Effector memory CD8-positive, alpha-beta T cell (primary cell): ENCODE measurements at regions not wholly inside any gene's neighbourhood (a gene's known extent, or its start where the extent isn't known, plus 50 kb on each side); places are given as distances from the start of the nearest gene placed in this dataset.

Experiments
- ATAC-seq: fragments of 150-1000 bp; cut with Tn5 transposase; replicated peaks from 2 replicates; pipeline ENCODE4 v1.10.0; 2021; ENCODE audit warnings: mild to moderate bottlenecking, moderate library complexity
- DNase-seq, 3 experiments: peaks; one replicate each; pipeline ENCODE4 v3.0.0; 2021
- H3K27ac Mint-ChIP-seq, 2 donors: one replicate each; pipeline ENCODE4 v1.8.0; 2022; ENCODE audit warnings: mild to moderate bottlenecking in 2 of 2, mixed read lengths in 2 of 2, moderate library complexity in 2 of 2
- H3K27me3 Mint-ChIP-seq, 2 donors: one replicate each; pipeline ENCODE4 v1.8.0; 2022; ENCODE audit warnings: mixed read lengths in 2 of 2
- H3K36me3 Mint-ChIP-seq: one replicate; pipeline ENCODE4 v1.8.0; 2022; ENCODE audit warnings: mild to moderate bottlenecking, moderate library complexity, mixed read lengths; ENCODE audit not compliant: insufficient read depth
- H3K4me1 Mint-ChIP-seq, 2 donors: one replicate each; pipeline ENCODE4 v1.8.0; 2022; ENCODE audit warnings: low read depth in 2 of 2, mixed read lengths in 2 of 2
- H3K4me3 Mint-ChIP-seq, 2 donors: one replicate each; pipeline ENCODE4 v1.8.0; 2022; ENCODE audit warnings: mild to moderate bottlenecking in 2 of 2, mixed read lengths in 2 of 2, moderate library complexity in 2 of 2
- H3K9me3 Mint-ChIP-seq, 2 donors: one replicate each; pipeline ENCODE4 v1.8.0; 2022; ENCODE audit warnings: mixed read lengths in 2 of 2

- Mint-ChIP-seq H3K4me1 (peaks cover 0 to 6% of the 10 kb centered on the region in 2 donors), H3K36me3 (no peaks in the 10 kb centered on the region), H3K4me3 (no peak overlapping the region), H3K9me3 (no peaks in the 10 kb centered on the region), H3K27ac (no peak overlapping the region), H3K27me3 (no peaks in the 10 kb centered on the region)
- DNase-seq (no peak), ATAC-seq (no peak)
These were observed 228.2 kb downstream of the TBL1XR1 start for GRCh38 chr3:176969066-176969465.

GRCh38 chr3:176968631-176969030 lies 228.7 kb downstream of the TBL1XR1 start:
- no peaks in the 10 kb centered on the region for H3K9me3 Mint-ChIP-seq
- no peak for ATAC-seq
- H3K27ac Mint-ChIP-seq = no peak overlapping the region
- H3K4me3 Mint-ChIP-seq = no peak overlapping the region
- DNase-seq = no peak
- no peaks in the 10 kb centered on the region for H3K27me3 Mint-ChIP-seq
- H3K36me3 Mint-ChIP-seq = no peaks in the 10 kb centered on the region
- H3K4me1 Mint-ChIP-seq = peaks cover 0 to 6% of the 10 kb centered on the region in 2 donors

GRCh38 chr3:176967522-176967921 lies 229.8 kb downstream of the TBL1XR1 start:
- no peak overlapping the region for H3K27ac Mint-ChIP-seq
- H3K4me1 Mint-ChIP-seq = peaks cover 0 to 6% of the 10 kb centered on the region in 2 donors
- H3K9me3 Mint-ChIP-seq = no peaks in the 10 kb centered on the region
- H3K36me3 Mint-ChIP-seq = no peaks in the 10 kb centered on the region
- DNase-seq (no peak), ATAC-seq (no peak)
- peaks cover 0 to 10% of the 10 kb centered on the region in 2 donors for H3K27me3 Mint-ChIP-seq
- H3K4me3 Mint-ChIP-seq = no peak overlapping the region

GRCh38 chr3:176964661-176965060 lies 232.6 kb downstream of the TBL1XR1 start:
- Mint-ChIP-seq H3K4me1 (peaks cover 0 to 6% of the 10 kb centered on the region in 2 donors), H3K27ac (no peak overlapping the region), H3K27me3 (peaks cover 0 to 25% of the 10 kb centered on the region in 2 donors), H3K36me3 (no peaks in the 10 kb centered on the region), H3K9me3 (no peaks in the 10 kb centered on the region), H3K4me3 (no peak overlapping the region)
- DNase-seq (no peak), ATAC-seq (no peak)

- H3K9me3 Mint-ChIP-seq = no peaks in the 10 kb centered on the region
- no peak for ATAC-seq
- H3K36me3 Mint-ChIP-seq = no peaks in the 10 kb centered on the region
- peaks cover 0 to 6% of the 10 kb centered on the region in 2 donors for H3K4me1 Mint-ChIP-seq
- no peak overlapping the region for H3K4me3 Mint-ChIP-seq
- no peak overlapping the region for H3K27ac Mint-ChIP-seq
- H3K27me3 Mint-ChIP-seq = peaks cover 0 to 25% of the 10 kb centered on the region in 2 donors
- no peak for DNase-seq
These were observed 235.4 kb downstream of the TBL1XR1 start for GRCh38 chr3:176961916-176962315.

GRCh38 chr3:176959867-176960266 lies 237.4 kb downstream of the TBL1XR1 start:
- H3K27me3 Mint-ChIP-seq = peaks cover 0 to 25% of the 10 kb centered on the region in 2 donors
- DNase-seq (no peak), ATAC-seq (no peak)
- H3K4me1 Mint-ChIP-seq = no peaks in the 10 kb centered on the region
- H3K9me3 Mint-ChIP-seq = no peaks in the 10 kb centered on the region
- H3K4me3 Mint-ChIP-seq = no peak overlapping the region
- H3K36me3 Mint-ChIP-seq = no peaks in the 10 kb centered on the region
- no peak overlapping the region for H3K27ac Mint-ChIP-seq

GRCh38 chr3:176958560-176958959 lies 238.7 kb downstream of the TBL1XR1 start:
- H3K4me3 Mint-ChIP-seq = no peak overlapping the region
- no peaks in the 10 kb centered on the region for H3K36me3 Mint-ChIP-seq
- no peak overlapping the region for H3K27ac Mint-ChIP-seq
- no peaks in the 10 kb centered on the region for H3K9me3 Mint-ChIP-seq
- DNase-seq (no peak), ATAC-seq (no peak)
- H3K4me1 Mint-ChIP-seq = no peaks in the 10 kb centered on the region
- peaks cover 0 to 25% of the 10 kb centered on the region in 2 donors for H3K27me3 Mint-ChIP-seq

- ATAC-seq (no peak), DNase-seq (no peak)
- Mint-ChIP-seq H3K4me3 (no peak overlapping the region), H3K36me3 (no peaks in the 10 kb centered on the region), H3K27ac (no peak overlapping the region), H3K9me3 (no peaks in the 10 kb centered on the region), H3K4me1 (no peaks in the 10 kb centered on the region), H3K27me3 (no peaks in the 10 kb centered on the region)
These were observed 242.8 kb downstream of the TBL1XR1 start for GRCh38 chr3:176954517-176954916.

GRCh38 chr3:176953106-176954060 lies 243.9 kb downstream of the TBL1XR1 start:
- DNase-seq (no peak), ATAC-seq (no peak)
- Mint-ChIP-seq H3K27ac (no peak overlapping the region), H3K4me3 (no peak overlapping the region), H3K27me3 (no peaks in the 10 kb centered on the region), H3K9me3 (no peaks in the 10 kb centered on the region), H3K4me1 (no peaks in the 10 kb centered on the region), H3K36me3 (no peaks in the 10 kb centered on the region)

GRCh38 chr3:176951586-176952292 lies 245.5 kb downstream of the TBL1XR1 start:
- Mint-ChIP-seq H3K4me3 (no peak overlapping the region), H3K4me1 (no peaks in the 10 kb centered on the region), H3K9me3 (no peaks in the 10 kb centered on the region), H3K27me3 (no peaks in the 10 kb centered on the region), H3K36me3 (no peaks in the 10 kb centered on the region), H3K27ac (no peak overlapping the region)
- no peak for DNase-seq
- ATAC-seq = no peak

- Mint-ChIP-seq H3K36me3 (no peaks in the 10 kb centered on the region), H3K4me3 (no peak overlapping the region), H3K27me3 (no peaks in the 10 kb centered on the region), H3K9me3 (no peaks in the 10 kb centered on the region), H3K4me1 (no peaks in the 10 kb centered on the region), H3K27ac (no peak overlapping the region)
- no peak for DNase-seq
- no peak for ATAC-seq
These were observed 246.1 kb downstream of the TBL1XR1 start for GRCh38 chr3:176951144-176951543.

- no peak overlapping the region for H3K4me3 Mint-ChIP-seq
- no peaks in the 10 kb centered on the region for H3K36me3 Mint-ChIP-seq
- DNase-seq = no peak
- no peaks in the 10 kb centered on the region for H3K27me3 Mint-ChIP-seq
- H3K27ac Mint-ChIP-seq = no peak overlapping the region
- no peak for ATAC-seq
- H3K4me1 Mint-ChIP-seq = no peaks in the 10 kb centered on the region
- no peaks in the 10 kb centered on the region for H3K9me3 Mint-ChIP-seq
These were observed 246.5 kb downstream of the TBL1XR1 start for GRCh38 chr3:176950743-176951142.

- Mint-ChIP-seq H3K36me3 (no peaks in the 10 kb centered on the region), H3K27ac (no peak overlapping the region), H3K4me1 (no peaks in the 10 kb centered on the region), H3K9me3 (no peaks in the 10 kb centered on the region), H3K27me3 (no peaks in the 10 kb centered on the region), H3K4me3 (no peak overlapping the region)
- DNase-seq (no peak), ATAC-seq (no peak)
These were observed 249.1 kb downstream of the TBL1XR1 start for GRCh38 chr3:176948151-176948550.

- no peaks in the 10 kb centered on the region for H3K9me3 Mint-ChIP-seq
- H3K36me3 Mint-ChIP-seq = no peaks in the 10 kb centered on the region
- no peak for DNase-seq
- H3K27me3 Mint-ChIP-seq = no peaks in the 10 kb centered on the region
- ATAC-seq = no peak
- no peaks in the 10 kb centered on the region for H3K4me1 Mint-ChIP-seq
- H3K27ac Mint-ChIP-seq = no peak overlapping the region
- no peak overlapping the region for H3K4me3 Mint-ChIP-seq
These were observed 251.1 kb downstream of the TBL1XR1 start for GRCh38 chr3:176946202-176946601.
